ENCODE measurements at regions not wholly inside any gene's neighbourhood (a gene's known extent, or its start where the extent isn't known, plus 50 kb on each side); places are given as distances from the start of the nearest gene placed in this dataset.

DNA sequence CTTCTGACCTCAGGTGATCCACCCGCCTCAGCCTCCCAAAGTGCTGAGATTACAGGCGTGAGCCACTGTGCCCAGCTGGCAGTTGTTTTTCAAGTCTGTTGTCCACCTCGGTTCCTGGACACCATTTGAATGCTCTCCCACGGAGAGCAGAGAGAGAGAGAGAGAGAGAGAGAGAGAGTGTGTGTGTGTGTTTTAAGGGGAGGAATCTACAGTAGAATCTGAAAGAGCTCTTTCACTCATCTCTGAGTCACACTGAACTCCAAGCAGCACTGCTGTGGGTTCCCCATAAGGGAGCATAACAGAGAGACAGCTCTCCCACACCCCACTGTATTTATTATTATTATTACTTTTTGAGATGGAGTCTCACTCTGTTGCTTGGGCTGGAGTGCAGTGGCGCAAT lies 156.6 kb downstream of the RPLP1 start:
- Histone ChIP-seq H3K36me3 (replicated peaks in 1 of 2; ENCODE audit: control insufficient read depth in 1 of 2, insufficient read depth in 2 of 2, low read length in 1 of 2) (no peaks in the 10 kb centered on the region), H3K9me2 (no peaks in the 10 kb centered on the region), H3K27me3 (ENCODE audit: insufficient read depth) (no peaks in the 10 kb centered on the region), H3K79me2 (ENCODE audit: insufficient read depth) (no peaks in the 10 kb centered on the region), H3K4me1 (ENCODE audit: control insufficient read depth in 1 of 2, insufficient read depth in 2 of 2, low read depth in 1 of 2, low read length in 1 of 2) (no peaks in the 10 kb centered on the region), H3F3A (replicated peaks; ENCODE audit: insufficient read depth) (no peaks in the 10 kb centered on the region), H3K4me2 (no peak overlapping the region), H3K27ac (ENCODE audit: low read depth in 2 of 2, low read length in 1 of 2) (no peak overlapping the region), H3K4me3 (ENCODE audit: low read depth in 2 of 2, low read length in 1 of 2) (no peak overlapping the region), H4K20me1 (ENCODE audit: insufficient read depth) (no peaks in the 10 kb centered on the region), H2AFZ (ENCODE audit: low read depth) (no peak overlapping the region), H3K9me3 (no peaks in the 10 kb centered on the region), H3K9ac (no peak overlapping the region)
- DNase-seq = no peak
- 65% methylated on average over 5 of the region's 5 CpGs for WGBS (ENCODE audit: low lambda C conversion rate)
- ChIA-PET POLR2A (no interaction called here), CTCF (no interaction called here)
- TF ChIP-seq EP300 (IDR thresholded peaks at IDR 0.05; ENCODE audit: borderline replicate concordance in 1 of 2, low read depth in 1 of 2, low read length in 1 of 2) (no peak), POLR2AphosphoS5 (IDR thresholded peaks at IDR 0.05; ENCODE audit: low read depth, low read length) (no peak), RXRA (IDR thresholded peaks at IDR 0.05; ENCODE audit: borderline replicate concordance, low read depth) (no peak), GATA2 (CRISPR knock-in tag; IDR thresholded peaks at IDR 0.05) (no peak), YY1 (IDR thresholded peaks at IDR 0.05; ENCODE audit: low read depth) (no peak), TCF12 (IDR thresholded peaks at IDR 0.05) (no peak), FOSL2 (IDR thresholded peaks at IDR 0.05; ENCODE audit: borderline replicate concordance, low read depth) (no peak), RAD21 (IDR thresholded peaks at IDR 0.05; ENCODE audit: low read length) (no peak), RCOR1 (IDR thresholded peaks at IDR 0.05; ENCODE audit: low read length) (no peak), MXI1 (IDR thresholded peaks at IDR 0.05; ENCODE audit: low read depth, low read length) (no peak), MAX (IDR thresholded peaks at IDR 0.05; ENCODE audit: low read depth) (no peak), SIN3A (IDR thresholded peaks at IDR 0.05; ENCODE audit: borderline replicate concordance, low read depth, low read length) (no peak), JUND (IDR thresholded peaks at IDR 0.05) (no peak), TAF1 (IDR thresholded peaks at IDR 0.05; ENCODE audit: borderline replicate concordance, low read depth, low read length) (no peak)
- TF ChIP-seq, protein P1, sequence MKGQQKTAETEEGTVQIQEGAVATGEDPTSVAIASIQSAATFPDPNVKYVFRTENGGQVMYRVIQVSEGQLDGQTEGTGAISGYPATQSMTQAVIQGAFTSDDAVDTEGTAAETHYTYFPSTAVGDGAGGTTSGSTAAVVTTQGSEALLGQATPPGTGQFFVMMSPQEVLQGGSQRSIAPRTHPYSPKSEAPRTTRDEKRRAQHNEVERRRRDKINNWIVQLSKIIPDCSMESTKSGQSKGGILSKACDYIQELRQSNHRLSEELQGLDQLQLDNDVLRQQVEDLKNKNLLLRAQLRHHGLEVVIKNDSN (IDR thresholded peaks at IDR 0.05; ENCODE audit: borderline replicate concordance, low read depth) = no peak
- TF ChIP-seq, protein P2, sequence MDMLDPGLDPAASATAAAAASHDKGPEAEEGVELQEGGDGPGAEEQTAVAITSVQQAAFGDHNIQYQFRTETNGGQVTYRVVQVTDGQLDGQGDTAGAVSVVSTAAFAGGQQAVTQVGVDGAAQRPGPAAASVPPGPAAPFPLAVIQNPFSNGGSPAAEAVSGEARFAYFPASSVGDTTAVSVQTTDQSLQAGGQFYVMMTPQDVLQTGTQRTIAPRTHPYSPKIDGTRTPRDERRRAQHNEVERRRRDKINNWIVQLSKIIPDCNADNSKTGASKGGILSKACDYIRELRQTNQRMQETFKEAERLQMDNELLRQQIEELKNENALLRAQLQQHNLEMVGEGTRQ (IDR thresholded peaks at IDR 0.05; ENCODE audit: borderline replicate concordance, low read depth, low read length) = no peak

DNA sequence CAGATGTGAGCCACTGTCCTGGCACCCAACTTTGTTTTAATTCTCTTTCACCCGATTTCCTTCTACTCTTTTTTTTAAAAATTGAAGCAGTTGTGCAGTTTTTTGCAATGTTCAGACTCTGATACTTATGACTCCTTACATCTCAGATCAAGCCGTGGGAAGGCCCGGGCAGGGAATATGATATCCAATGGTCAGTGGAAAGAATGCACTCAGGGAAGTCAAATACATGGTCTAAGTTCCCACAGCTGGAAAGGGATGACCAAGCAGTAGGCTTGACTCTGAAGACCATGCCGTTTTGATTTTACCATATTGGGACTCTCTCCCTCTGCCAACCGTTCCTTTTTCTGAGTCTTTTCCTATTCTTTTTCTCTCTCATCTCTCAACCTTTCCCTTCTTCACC lies 157.2 kb downstream of the RPLP1 start:
- 62% methylated on average over 5 of the region's 5 CpGs for WGBS (ENCODE audit: low lambda C conversion rate)
- ChIA-PET CTCF (interaction anchor here (0.9 kb wide), 1 partner anchor 81 kb away, joined by 3 read pairs; no protein-coding TSS in a partner anchor), POLR2A (no interaction called here)

More for the DNA sequence above, 157.2 kb downstream of the RPLP1 start:
- Histone ChIP-seq H3K9ac (no peak overlapping the region), H3K27me3 (ENCODE audit: insufficient read depth) (peaks cover 3% of the 10 kb centered on the region; the same call in 1 of the 2 replicates), H3K27ac (ENCODE audit: low read depth in 2 of 2, low read length in 1 of 2) (no peak overlapping the region), H3K4me2 (no peak overlapping the region), H4K20me1 (ENCODE audit: insufficient read depth) (no peaks in the 10 kb centered on the region), H3K9me2 (no peaks in the 10 kb centered on the region), H3K36me3 (replicated peaks in 1 of 2; ENCODE audit: control insufficient read depth in 1 of 2, insufficient read depth in 2 of 2, low read length in 1 of 2) (no peaks in the 10 kb centered on the region), H3F3A (replicated peaks; ENCODE audit: insufficient read depth) (no peaks in the 10 kb centered on the region), H3K4me1 (ENCODE audit: control insufficient read depth in 1 of 2, insufficient read depth in 2 of 2, low read depth in 1 of 2, low read length in 1 of 2) (no peaks in the 10 kb centered on the region), H3K79me2 (ENCODE audit: insufficient read depth) (no peaks in the 10 kb centered on the region), H2AFZ (ENCODE audit: low read depth) (no peak overlapping the region), H3K9me3 (no peaks in the 10 kb centered on the region), H3K4me3 (ENCODE audit: low read depth in 2 of 2, low read length in 1 of 2) (no peak overlapping the region)
- no peak for DNase-seq
- TF ChIP-seq SMC3 (IDR thresholded peaks at IDR 0.05; ENCODE audit: low read depth, low read length) = no peak
- no peak for TF ChIP-seq NFIC (IDR thresholded peaks at IDR 0.05; ENCODE audit: borderline replicate concordance)
- no peak for TF ChIP-seq MAX (IDR thresholded peaks at IDR 0.05; ENCODE audit: low read depth)
- TF ChIP-seq CHD2 (IDR thresholded peaks at IDR 0.05; ENCODE audit: low read length, partially characterized antibody) = no peak
- no peak for TF ChIP-seq RXRA (IDR thresholded peaks at IDR 0.05; ENCODE audit: borderline replicate concordance, low read depth)
- no peak for TF ChIP-seq FOXJ3 (CRISPR knock-in tag; IDR thresholded peaks at IDR 0.05)
- TF ChIP-seq, protein P3, sequence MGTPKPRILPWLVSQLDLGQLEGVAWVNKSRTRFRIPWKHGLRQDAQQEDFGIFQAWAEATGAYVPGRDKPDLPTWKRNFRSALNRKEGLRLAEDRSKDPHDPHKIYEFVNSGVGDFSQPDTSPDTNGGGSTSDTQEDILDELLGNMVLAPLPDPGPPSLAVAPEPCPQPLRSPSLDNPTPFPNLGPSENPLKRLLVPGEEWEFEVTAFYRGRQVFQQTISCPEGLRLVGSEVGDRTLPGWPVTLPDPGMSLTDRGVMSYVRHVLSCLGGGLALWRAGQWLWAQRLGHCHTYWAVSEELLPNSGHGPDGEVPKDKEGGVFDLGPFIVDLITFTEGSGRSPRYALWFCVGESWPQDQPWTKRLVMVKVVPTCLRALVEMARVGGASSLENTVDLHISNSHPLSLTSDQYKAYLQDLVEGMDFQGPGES (IDR thresholded peaks at IDR 0.05; ENCODE audit: low read depth, low read length) = no peak
- TF ChIP-seq PBX3 (IDR thresholded peaks at IDR 0.05) = no peak
- no peak for TF ChIP-seq RFX5 (IDR thresholded peaks at IDR 0.05; ENCODE audit: low read length)
- TF ChIP-seq EP300 (IDR thresholded peaks at IDR 0.05; ENCODE audit: borderline replicate concordance in 1 of 2, low read depth in 1 of 2, low read length in 1 of 2) = no peak
- no peak for TF ChIP-seq TCF12 (IDR thresholded peaks at IDR 0.05)
- no peak for TF ChIP-seq GATA2 (CRISPR knock-in tag; IDR thresholded peaks at IDR 0.05)
- no peak for TF ChIP-seq RAD21 (IDR thresholded peaks at IDR 0.05; ENCODE audit: low read length)
- no peak for TF ChIP-seq JUND (IDR thresholded peaks at IDR 0.05)
- TF ChIP-seq TEAD4 (IDR thresholded peaks at IDR 0.05; ENCODE audit: borderline replicate concordance, insufficient read depth) = no peak
- no peak for TF ChIP-seq FOXM1 (IDR thresholded peaks at IDR 0.05; ENCODE audit: low read depth)

All from SK-N-SH (cell line).